ENCODE measurements at regions not wholly inside any gene's neighbourhood (a gene's known extent, or its start where the extent isn't known, plus 50 kb on each side); places are given as distances from the start of the nearest gene placed in this dataset.

GRCh38 chr13:61852116-61852619, 436.5 kb upstream of the PCDH20 start:
- no peak for TF ChIP-seq POLR2A (IDR thresholded peaks at IDR 0.05)
- TF ChIP-seq, protein P1, sequence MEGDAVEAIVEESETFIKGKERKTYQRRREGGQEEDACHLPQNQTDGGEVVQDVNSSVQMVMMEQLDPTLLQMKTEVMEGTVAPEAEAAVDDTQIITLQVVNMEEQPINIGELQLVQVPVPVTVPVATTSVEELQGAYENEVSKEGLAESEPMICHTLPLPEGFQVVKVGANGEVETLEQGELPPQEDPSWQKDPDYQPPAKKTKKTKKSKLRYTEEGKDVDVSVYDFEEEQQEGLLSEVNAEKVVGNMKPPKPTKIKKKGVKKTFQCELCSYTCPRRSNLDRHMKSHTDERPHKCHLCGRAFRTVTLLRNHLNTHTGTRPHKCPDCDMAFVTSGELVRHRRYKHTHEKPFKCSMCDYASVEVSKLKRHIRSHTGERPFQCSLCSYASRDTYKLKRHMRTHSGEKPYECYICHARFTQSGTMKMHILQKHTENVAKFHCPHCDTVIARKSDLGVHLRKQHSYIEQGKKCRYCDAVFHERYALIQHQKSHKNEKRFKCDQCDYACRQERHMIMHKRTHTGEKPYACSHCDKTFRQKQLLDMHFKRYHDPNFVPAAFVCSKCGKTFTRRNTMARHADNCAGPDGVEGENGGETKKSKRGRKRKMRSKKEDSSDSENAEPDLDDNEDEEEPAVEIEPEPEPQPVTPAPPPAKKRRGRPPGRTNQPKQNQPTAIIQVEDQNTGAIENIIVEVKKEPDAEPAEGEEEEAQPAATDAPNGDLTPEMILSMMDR (IDR thresholded peaks at IDR 0.05): no peak
